ENCODE measurements at regions not wholly inside any gene's neighbourhood (a gene's known extent, or its start where the extent isn't known, plus 50 kb on each side); places are given as distances from the start of the nearest gene placed in this dataset.

DNA sequence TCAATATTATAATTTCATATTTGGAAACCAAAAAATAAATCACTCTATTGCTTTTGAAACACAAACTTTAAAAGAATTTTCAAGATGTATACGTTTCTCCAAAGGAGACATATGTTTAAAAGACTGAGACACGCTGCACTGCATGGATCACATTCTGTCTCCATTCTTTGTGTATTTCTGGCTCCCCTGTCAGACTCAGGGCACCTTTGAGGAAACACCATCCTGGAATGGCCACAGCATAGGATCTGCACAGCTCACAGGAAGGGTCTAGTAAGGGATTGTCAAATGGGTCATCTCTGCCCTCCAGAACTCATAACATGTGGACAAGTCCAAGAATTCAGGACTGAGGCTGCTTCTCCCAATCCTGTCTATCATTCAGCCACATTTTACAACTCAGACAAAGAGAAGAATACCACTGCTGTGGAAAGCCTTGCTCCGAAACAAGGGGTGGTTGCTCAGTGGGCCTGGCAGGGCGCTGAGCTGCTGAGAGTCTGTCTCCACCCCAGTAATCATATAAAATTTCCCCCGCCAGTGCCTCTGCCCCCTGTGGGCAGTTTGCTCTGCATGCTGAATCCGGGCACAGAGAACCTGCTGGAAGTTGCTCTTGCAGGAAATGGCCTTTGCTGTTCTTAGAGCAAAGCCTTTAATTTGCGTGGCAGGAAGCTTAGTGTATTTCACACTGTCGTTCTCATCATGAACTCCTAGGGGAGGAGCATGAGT lies 85.3 kb upstream of the KLHL29 start:
- ChIA-PET CTCF (no interaction called here), POLR2A (interaction anchor here (0.6 kb wide), 1 partner anchor 196 kb away, joined by 3 read pairs; no protein-coding TSS in a partner anchor)
- H3K27me3 Mint-ChIP-seq, result peaks cover 4% of the 10 kb centered on the region

DNA sequence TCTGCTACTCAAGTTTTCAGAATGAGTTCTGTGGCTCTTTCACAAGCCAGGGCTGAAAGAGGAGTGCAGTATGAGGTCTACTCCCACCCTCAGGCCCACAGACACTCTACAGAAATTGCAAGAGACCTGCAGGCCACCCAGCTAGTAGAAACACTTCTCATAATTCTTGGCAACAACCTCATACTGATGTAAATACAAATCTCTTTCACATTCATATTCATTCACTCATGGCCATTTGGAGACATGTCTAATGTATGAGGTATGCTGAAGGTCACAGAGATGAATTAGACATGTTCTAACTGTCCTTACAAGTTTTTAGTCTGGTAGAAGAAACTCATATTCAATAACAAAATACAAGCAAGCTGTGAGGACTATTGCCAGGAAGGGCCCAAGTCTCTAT lies 83.8 kb upstream of the KLHL29 start:
- CTCF ChIA-PET, result no interaction called here
- POLR2A ChIA-PET, result no interaction called here
- H3K27ac Mint-ChIP-seq, result no peak overlapping the region
- no peak for DNase-seq
- no peaks in the 10 kb centered on the region for H3K36me3 Mint-ChIP-seq (ENCODE audit: low read depth)
- H3K27me3 Mint-ChIP-seq, result peaks cover 15% of the 10 kb centered on the region
- ATAC-seq, result no peak
- H3K4me1 Mint-ChIP-seq, result no peaks in the 10 kb centered on the region
- H3K4me3 Mint-ChIP-seq, result no peak overlapping the region
- no peaks in the 10 kb centered on the region for H3K9me3 Mint-ChIP-seq (ENCODE audit: low read depth)
- intact Hi-C loops (cut with DNase I, micrococcal nuclease), result no loop called here

More for the DNA sequence above, 85.3 kb upstream of the KLHL29 start:
- DNase-seq, result no peak
- Mint-ChIP-seq H3K36me3 (ENCODE audit: low read depth) (no peaks in the 10 kb centered on the region), H3K4me1 (no peaks in the 10 kb centered on the region), H3K27ac (no peak overlapping the region), H3K4me3 (no peak overlapping the region), H3K9me3 (ENCODE audit: low read depth) (no peaks in the 10 kb centered on the region)
- ATAC-seq, result no peak
- intact Hi-C loops (cut with DNase I, micrococcal nuclease), result no loop called here

DNA sequence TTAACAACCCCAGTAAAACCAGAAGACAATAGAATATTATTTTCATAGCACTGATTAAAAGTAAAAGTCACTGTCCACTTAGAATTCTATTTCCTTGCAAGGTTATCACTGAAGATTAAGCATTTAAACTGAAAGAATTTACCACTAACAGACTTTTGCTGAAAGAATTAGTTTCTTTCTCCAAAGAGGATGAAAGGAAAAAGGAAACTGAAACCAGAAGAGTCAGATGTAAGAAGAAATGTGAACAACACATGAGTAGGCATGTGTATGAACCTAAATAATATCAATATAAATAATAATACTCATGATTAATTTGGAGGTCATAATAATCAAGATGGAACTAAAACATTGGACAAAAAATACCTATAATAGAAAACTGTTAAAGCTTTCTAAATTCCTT lies 82.4 kb upstream of the KLHL29 start:
- Mint-ChIP-seq H3K4me1 (peaks cover 2% of the 10 kb centered on the region), H3K4me3 (no peak overlapping the region), H3K27ac (no peak overlapping the region), H3K27me3 (peaks cover 20% of the 10 kb centered on the region), H3K36me3 (ENCODE audit: low read depth) (no peaks in the 10 kb centered on the region), H3K9me3 (ENCODE audit: low read depth) (no peaks in the 10 kb centered on the region)
- no peak for DNase-seq
- intact Hi-C loops (cut with DNase I, micrococcal nuclease), result no loop called here
- ChIA-PET POLR2A (no interaction called here), CTCF (interaction anchor here (0.6 to 0.7 kb wide), 2 partner anchors 11 to 764 kb away, joined by 3 read pairs; no protein-coding TSS in a partner anchor)
- no peak for ATAC-seq

DNA sequence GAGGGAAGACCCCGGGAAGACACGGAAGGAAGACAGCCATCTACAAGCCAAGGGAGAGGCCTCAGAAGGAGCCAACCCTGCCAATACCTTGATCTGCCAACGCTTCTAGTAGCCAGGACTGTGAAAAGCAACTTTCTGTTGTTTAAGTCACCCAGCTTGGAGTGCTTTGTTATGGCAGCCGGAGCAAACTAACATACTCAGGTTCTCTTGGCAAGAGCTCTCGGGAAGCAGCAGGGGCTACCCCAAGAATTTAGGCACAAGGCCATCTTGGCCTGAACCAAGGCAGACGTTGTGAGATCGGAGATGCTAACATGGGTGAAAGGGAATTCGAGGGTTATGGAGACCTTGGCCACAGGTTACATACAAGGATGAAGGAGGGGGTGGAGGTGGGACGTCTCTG lies 78.6 kb upstream of the KLHL29 start:
- ChIA-PET CTCF (interaction anchor here (0.6 to 1.1 kb wide), 2 partner anchors 9 to 1190 kb away, joined by 3 read pairs; no protein-coding TSS in a partner anchor), POLR2A (no interaction called here)
- intact Hi-C loops (cut with DNase I, micrococcal nuclease), result no loop called here
- no peak for DNase-seq
- peaks cover 18% of the 10 kb centered on the region for H3K27me3 Mint-ChIP-seq
- no peak overlapping the region for H3K4me3 Mint-ChIP-seq
- peaks cover 2% of the 10 kb centered on the region for H3K4me1 Mint-ChIP-seq
- H3K27ac Mint-ChIP-seq, result no peak overlapping the region
- H3K36me3 Mint-ChIP-seq (ENCODE audit: low read depth), result no peaks in the 10 kb centered on the region
- ATAC-seq, result no peak
- H3K9me3 Mint-ChIP-seq (ENCODE audit: low read depth), result no peaks in the 10 kb centered on the region

DNA sequence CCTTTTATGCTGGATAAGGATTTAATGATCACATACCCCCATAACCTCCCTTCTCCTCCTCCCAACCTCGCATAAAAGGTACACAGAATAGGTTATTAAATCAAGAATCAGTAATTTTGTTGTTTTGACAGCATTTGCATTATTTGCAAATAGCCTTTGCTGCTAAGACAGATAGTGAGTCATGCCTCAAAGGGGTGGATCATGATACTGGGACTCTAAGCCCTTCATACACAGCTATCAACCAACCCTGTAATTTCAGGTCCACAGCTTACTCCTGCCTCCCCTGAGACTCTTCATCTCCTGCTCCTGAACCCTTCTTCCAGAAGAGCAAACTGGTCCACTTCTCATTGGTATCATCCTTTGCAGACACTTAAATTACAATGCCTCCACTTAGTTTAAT lies 73.8 kb upstream of the KLHL29 start:
- ATAC-seq, result no peak
- ChIA-PET CTCF (interaction anchor here (0.6 kb wide), 1 partner anchor 65 kb away, joined by 3 read pairs; no protein-coding TSS in a partner anchor), POLR2A (no interaction called here)
- no peaks in the 10 kb centered on the region for H3K36me3 Mint-ChIP-seq (ENCODE audit: low read depth)
- peaks cover 2% of the 10 kb centered on the region for H3K4me1 Mint-ChIP-seq
- DNase-seq, result no peak
- intact Hi-C loops (cut with DNase I, micrococcal nuclease), result no loop called here
- no peak overlapping the region for H3K27ac Mint-ChIP-seq
- H3K9me3 Mint-ChIP-seq (ENCODE audit: low read depth), result no peaks in the 10 kb centered on the region
- no peak overlapping the region for H3K4me3 Mint-ChIP-seq
- H3K27me3 Mint-ChIP-seq, result peaks cover 4% of the 10 kb centered on the region

DNA sequence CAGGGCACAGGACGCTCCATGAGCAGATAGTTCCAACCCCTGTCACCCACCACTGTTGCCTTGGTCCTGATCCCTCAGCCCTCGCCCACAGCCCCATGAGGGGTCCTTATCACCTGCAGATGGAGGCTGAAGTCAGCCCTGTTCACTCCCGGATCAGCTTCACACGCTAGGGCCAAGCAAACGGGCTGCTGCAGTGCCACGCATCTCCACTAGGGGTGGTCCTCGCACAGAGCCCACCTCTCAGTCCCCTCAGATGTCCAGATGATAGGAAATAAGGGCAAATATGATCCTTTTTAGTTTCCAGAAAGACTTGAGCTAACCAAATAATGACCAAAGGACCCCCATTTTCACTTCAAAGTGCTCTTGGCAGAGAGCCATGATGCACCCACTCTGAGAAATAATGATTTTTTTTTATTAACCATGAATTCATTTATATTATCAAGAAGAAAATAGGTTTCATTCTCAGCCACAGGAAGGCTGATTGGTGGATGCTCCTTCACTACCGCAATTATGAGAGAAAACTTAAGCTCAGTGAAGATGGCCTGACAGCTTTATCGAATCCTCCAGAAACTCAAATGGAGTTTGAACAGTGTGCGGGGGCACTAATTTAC lies 71.9 kb upstream of the KLHL29 start:
- ChIA-PET POLR2A (no interaction called here), CTCF (interaction anchor here (0.7 kb wide), 1 partner anchor 11 kb away, joined by 3 read pairs; no protein-coding TSS in a partner anchor)
- peak; percentile 57 for ATAC-seq
- Mint-ChIP-seq H3K4me1 (no peaks in the 10 kb centered on the region), H3K27ac (no peak overlapping the region), H3K9me3 (ENCODE audit: low read depth) (no peaks in the 10 kb centered on the region), H3K36me3 (ENCODE audit: low read depth) (no peaks in the 10 kb centered on the region), H3K4me3 (no peak overlapping the region), H3K27me3 (no peaks in the 10 kb centered on the region)
- intact Hi-C loops (cut with DNase I, micrococcal nuclease), result no loop called here
- peak; percentile 59 for DNase-seq

DNA sequence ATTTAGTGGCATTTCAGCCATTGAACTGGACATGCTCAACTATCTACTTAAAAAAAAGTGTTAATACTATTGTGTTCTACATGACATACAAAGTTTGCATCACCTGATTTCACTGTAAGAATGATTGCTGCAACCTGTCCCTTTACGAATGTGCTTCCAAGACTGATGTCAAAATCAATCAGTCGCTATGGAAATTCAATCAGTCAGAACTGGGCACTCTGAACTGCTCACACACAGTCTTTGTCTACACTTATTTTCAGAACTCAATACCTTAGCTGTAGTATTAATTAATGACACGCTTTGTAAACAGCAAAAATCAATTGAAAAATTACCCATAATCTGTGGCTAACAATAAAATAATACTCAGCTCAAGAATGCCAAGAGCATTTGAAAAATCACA lies 70.3 kb upstream of the KLHL29 start:
- Mint-ChIP-seq H3K27me3 (no peaks in the 10 kb centered on the region), H3K4me1 (no peaks in the 10 kb centered on the region), H3K9me3 (ENCODE audit: low read depth) (no peaks in the 10 kb centered on the region), H3K4me3 (no peak overlapping the region), H3K27ac (no peak overlapping the region), H3K36me3 (ENCODE audit: low read depth) (no peaks in the 10 kb centered on the region)
- POLR2A ChIA-PET, result no interaction called here
- CTCF ChIA-PET, result interaction anchor here (0.9 kb wide), 1 partner anchor 146 kb away, joined by 3 read pairs; no protein-coding TSS in a partner anchor
- intact Hi-C loops (cut with DNase I, micrococcal nuclease), result no loop called here
- no peak for DNase-seq
- ATAC-seq, result no peak

DNA sequence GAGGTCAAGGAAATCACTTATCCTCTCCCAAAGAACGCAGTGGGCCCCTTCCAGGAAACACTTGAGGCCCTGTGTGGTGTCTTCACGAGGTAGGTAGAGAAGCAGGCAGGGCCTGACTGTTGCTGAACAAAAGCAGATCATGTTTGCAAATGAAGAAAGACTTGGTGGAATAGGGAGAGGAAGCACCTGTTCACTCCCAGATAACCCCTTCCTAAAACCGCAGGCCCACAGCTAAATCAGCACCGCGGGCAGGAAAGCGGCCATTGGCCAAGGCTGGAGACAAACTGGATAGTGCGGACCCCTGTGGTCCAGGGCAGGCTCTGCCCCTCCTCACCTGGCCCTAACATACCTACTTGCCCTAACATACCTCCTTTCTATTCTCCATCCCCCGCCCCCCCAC lies 64.9 kb upstream of the KLHL29 start:
- ChIA-PET POLR2A (no interaction called here), CTCF (interaction anchor here (1.3 kb wide), 1 partner anchor 173 kb away, joined by 3 read pairs; no protein-coding TSS in a partner anchor)
- H3K4me1 Mint-ChIP-seq, result no peaks in the 10 kb centered on the region
- no peaks in the 10 kb centered on the region for H3K36me3 Mint-ChIP-seq (ENCODE audit: low read depth)
- no peaks in the 10 kb centered on the region for H3K9me3 Mint-ChIP-seq (ENCODE audit: low read depth)
- no peak overlapping the region for H3K27ac Mint-ChIP-seq
- peaks cover 6% of the 10 kb centered on the region for H3K27me3 Mint-ChIP-seq
- intact Hi-C loops (cut with DNase I, micrococcal nuclease), result no loop called here
- ATAC-seq, result no peak
- no peak overlapping the region for H3K4me3 Mint-ChIP-seq
- no peak for DNase-seq

DNA sequence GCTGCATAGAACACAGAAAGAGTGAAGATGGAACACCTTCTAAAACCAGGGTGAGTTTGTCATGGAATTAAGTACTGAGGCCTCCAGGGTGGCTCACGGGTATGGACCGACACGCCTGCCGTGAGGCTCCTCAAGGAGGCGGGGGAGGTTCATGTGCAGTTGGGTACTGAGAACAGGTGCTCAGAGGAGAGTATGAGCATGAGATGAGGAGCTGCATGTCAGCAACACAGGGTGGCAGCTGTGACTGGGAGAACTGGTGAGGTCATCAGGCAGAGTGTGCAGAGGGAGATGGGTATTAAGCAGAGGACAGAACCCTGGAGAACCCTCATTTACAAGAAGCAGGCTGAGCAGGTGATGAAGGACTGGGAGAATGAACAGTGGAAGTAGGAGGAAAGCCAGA lies 63.2 kb upstream of the KLHL29 start:
- Mint-ChIP-seq H3K27me3 (peaks cover 6% of the 10 kb centered on the region), H3K4me1 (no peaks in the 10 kb centered on the region), H3K27ac (no peak overlapping the region), H3K36me3 (ENCODE audit: low read depth) (no peaks in the 10 kb centered on the region), H3K9me3 (ENCODE audit: low read depth) (no peaks in the 10 kb centered on the region), H3K4me3 (no peak overlapping the region)
- ATAC-seq (no peak), DNase-seq (no peak)
- ChIA-PET CTCF (no interaction called here), POLR2A (no interaction called here)
- intact Hi-C loops (cut with DNase I, micrococcal nuclease), result no loop called here

DNA sequence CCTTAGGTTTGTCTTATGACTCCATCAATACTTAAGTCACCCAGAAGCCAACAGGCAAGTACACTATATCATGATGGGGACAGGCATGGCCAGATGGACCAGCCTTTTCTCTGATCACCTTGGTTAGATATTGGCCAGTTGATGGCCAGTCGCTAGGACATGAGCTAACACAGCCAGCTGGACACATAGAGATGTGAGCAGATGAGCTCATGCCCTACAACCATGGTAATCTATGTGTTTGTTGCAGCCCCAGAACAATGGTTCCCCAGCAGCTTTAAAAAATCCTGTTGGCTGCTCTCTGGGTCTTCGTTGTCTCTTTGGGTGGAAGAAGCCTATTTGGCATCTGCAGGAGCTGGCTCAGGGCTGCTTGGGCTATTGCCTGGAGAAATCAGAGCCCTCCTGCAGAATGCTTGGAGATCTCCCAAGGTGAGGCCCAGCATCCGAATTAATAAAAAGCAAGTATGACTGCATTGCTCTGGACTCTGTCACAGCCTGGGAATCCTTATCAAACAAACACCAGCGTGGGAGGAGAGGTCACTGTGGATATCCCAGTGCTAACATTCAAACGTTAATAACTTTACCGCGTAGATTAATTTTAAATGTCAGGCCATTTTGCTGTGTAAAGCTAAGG lies 62.3 kb upstream of the KLHL29 start:
- DNase-seq, result no peak
- ATAC-seq, result no peak
- H3K36me3 Mint-ChIP-seq (ENCODE audit: low read depth), result no peaks in the 10 kb centered on the region
- peaks cover 6% of the 10 kb centered on the region for H3K27me3 Mint-ChIP-seq
- no peak overlapping the region for H3K27ac Mint-ChIP-seq
- no peak overlapping the region for H3K4me3 Mint-ChIP-seq
- H3K9me3 Mint-ChIP-seq (ENCODE audit: low read depth), result no peaks in the 10 kb centered on the region
- CTCF ChIA-PET, result interaction anchor here (0.7 kb wide), 2 partner anchors 11 to 1073 kb away, joined by 3 to 5 read pairs; no protein-coding TSS in a partner anchor
- intact Hi-C loops (cut with DNase I, micrococcal nuclease), result no loop called here
- H3K4me1 Mint-ChIP-seq, result no peaks in the 10 kb centered on the region
- POLR2A ChIA-PET, result no interaction called here

DNA sequence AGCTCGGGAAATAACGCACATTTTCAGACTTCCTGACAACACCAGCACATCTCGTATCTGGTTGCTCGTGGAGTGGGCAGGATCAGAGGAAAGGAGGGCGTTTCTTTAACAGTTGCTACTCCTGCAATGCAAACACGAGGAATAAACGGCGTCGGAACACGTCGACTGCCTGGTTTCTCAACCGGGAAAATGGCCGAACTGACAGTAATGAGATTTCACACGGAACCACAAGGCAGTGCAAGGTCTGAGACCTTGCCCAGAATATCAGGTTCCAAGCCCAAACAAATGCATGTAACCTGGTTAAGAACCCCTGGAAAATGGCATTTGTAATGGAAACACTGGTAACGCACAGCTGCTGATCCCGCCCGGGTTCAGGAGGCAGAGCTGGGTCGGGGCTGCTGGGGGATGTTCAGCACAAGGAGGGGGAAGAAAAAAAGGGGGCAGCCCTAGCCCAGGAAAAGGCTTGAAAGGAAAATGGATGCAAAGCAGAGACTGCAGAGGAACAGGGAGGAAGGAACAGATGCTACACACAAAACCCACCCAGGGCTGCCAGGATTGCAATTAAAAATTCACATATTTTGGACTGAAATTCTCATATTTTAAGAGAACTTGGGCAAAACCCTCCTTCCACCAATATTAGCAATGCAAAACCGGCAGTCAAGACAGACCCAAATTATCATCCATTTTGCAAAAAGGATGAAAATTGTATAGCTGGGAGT lies 61.6 kb upstream of the KLHL29 start:
- Mint-ChIP-seq H3K36me3 (ENCODE audit: low read depth) (no peaks in the 10 kb centered on the region), H3K9me3 (ENCODE audit: low read depth) (no peaks in the 10 kb centered on the region), H3K27me3 (peaks cover 6% of the 10 kb centered on the region), H3K27ac (no peak overlapping the region), H3K4me1 (no peaks in the 10 kb centered on the region), H3K4me3 (no peak overlapping the region)
- ChIA-PET CTCF (interaction anchor here (0.7 kb wide), 1 partner anchor 10 kb away, joined by 3 read pairs; no protein-coding TSS in a partner anchor), POLR2A (no interaction called here)
- ATAC-seq (no peak), DNase-seq (no peak)
- intact Hi-C loops (cut with DNase I, micrococcal nuclease), result no loop called here

Data from activated CD4-positive, alpha-beta T cell treated with anti-CD3 and anti-CD28 coated beads for 36 hours (primary cell).